ENCODE measurements at regions not wholly inside any gene's neighbourhood (a gene's known extent, or its start where the extent isn't known, plus 50 kb on each side); places are given as distances from the start of the nearest gene placed in this dataset.

DNA sequence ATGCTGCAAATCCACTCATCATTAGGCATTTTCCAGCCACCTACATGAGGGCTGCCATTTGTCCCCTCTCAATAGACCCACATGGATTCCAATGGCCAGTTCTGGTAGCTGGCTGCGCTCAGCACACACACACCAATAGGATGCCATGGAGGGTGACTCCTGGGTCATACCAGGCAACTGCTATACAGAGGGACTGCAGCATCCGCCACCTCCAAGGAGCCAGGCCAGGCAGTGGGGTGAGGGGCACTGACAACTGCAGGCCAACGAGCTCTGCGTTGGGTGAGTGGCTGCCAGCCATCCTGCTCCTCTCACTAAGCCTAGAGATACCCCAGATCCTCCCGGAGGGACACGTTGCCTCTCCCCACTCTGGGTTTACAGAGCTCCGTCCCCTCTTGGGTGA is 118.8 kb upstream of the NANOS1 start:
- H3K27me3 ChIP-seq (ENCODE audit: control insufficient read depth, insufficient read depth, low read length): no peaks in the 10 kb centered on the region
- no peak overlapping the region for H3K4me3 ChIP-seq (ENCODE audit: low read depth, low read length)
- TF ChIP-seq CTCF (IDR thresholded peaks at IDR 0.05; ENCODE audit: insufficient read depth, low read depth, low read length): no peak
- no peaks in the 10 kb centered on the region for H3K36me3 ChIP-seq (ENCODE audit: control insufficient read depth, insufficient read depth, low read length)
- ChIA-PET POLR2A (no interaction called here), CTCF (interaction anchor here (0.6 kb wide), 1 partner anchor 126 kb away, joined by 3 read pairs; no protein-coding TSS in a partner anchor)
- DNase-seq (ENCODE audit: low read depth): no peak

DNA sequence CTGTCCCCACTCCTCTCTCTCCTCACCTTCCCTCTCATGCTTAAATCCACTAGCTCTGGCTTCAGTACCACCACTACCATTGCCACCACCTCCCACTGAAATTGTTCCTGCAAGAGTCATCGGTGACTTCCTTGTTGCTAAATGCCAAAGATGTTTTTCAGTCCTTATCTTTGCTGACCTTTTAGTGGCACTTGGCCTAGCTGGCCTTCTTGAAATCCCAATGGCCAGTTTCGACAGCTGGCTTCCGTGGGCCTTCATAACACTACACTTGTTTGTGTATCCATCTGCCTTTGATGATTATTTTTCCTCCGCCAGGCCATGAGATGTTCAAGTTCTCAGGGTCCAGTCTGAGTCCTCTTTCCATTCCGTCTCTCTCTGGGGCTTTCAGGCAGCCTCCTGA is 118.2 kb upstream of the NANOS1 start:
- no peak for DNase-seq (ENCODE audit: low read depth)
- no peaks in the 10 kb centered on the region for H3K36me3 ChIP-seq (ENCODE audit: control insufficient read depth, insufficient read depth, low read length)
- H3K27me3 ChIP-seq (ENCODE audit: control insufficient read depth, insufficient read depth, low read length): no peaks in the 10 kb centered on the region
- ChIA-PET CTCF (interaction anchor here (0.6 kb wide), 1 partner anchor 127 kb away, joined by 3 read pairs; no protein-coding TSS in a partner anchor), POLR2A (no interaction called here)
- no peak for TF ChIP-seq CTCF (IDR thresholded peaks at IDR 0.05; ENCODE audit: insufficient read depth, low read depth, low read length)
- H3K4me3 ChIP-seq (ENCODE audit: low read depth, low read length): no peak overlapping the region

DNA sequence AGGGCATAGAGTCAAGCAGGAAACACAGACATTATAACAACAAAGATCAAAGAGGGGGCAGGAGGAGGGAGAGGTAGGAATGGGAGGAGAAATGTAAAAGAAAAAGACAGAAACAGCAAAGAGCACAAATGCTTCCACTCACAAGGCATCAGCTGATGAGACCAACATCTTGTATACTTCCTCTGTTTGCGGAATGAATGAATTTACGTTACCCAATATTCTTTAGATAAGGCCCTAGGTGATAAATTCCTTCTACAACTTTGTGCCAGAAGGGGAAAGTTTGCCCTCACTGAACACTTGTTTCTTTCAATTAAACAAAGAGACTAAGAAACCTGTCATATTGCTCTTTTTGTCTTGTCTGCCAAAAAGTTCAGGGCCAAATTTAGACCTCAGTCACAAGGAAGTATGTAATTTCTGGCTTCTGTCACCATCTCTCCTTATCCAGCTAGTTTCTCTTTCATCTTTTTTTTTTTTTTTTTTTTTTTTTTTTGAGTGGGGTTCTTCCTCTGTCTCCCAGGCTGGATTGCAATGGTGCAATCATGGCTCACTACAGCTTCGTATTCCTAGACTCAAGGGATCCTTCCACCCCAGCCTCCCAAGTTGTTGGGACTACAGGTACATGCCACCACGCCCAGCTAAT is 116.4 kb upstream of the NANOS1 start:
- ChIA-PET POLR2A (no interaction called here), CTCF (no interaction called here)
- no peak for DNase-seq (ENCODE audit: low read depth)
- no peaks in the 10 kb centered on the region for H3K27me3 ChIP-seq (ENCODE audit: control insufficient read depth, insufficient read depth, low read length)
- H3K4me3 ChIP-seq (ENCODE audit: low read depth, low read length): no peak overlapping the region
- no peak for TF ChIP-seq CTCF (IDR thresholded peaks at IDR 0.05; ENCODE audit: insufficient read depth, low read depth, low read length)
- H3K36me3 ChIP-seq (ENCODE audit: control insufficient read depth, insufficient read depth, low read length): no peaks in the 10 kb centered on the region

DNA sequence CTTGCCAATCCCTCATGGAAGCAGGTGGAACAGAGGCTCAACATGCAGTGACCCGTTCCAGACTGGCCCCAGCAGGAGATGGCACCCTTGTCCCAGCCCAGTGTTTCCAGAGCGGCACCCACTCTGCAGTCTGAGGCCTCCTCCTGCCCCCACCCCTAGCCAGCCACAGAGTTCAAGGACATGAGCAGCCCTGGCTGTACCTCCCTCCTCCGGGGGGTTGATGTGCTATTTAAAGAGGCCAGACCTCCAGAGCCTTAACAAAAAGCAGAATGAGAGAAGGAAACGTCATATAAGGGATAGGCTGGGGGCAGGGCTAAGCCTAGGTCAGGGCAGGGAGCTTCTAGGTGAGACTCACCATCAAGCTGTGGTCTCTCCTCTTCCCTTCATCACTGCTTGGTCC is 115.7 kb upstream of the NANOS1 start:
- TF ChIP-seq CTCF (IDR thresholded peaks at IDR 0.05; ENCODE audit: insufficient read depth, low read depth, low read length): no peak
- Histone ChIP-seq H3K36me3 (ENCODE audit: control insufficient read depth, insufficient read depth, low read length) (no peaks in the 10 kb centered on the region), H3K27me3 (ENCODE audit: control insufficient read depth, insufficient read depth, low read length) (no peaks in the 10 kb centered on the region), H3K4me3 (ENCODE audit: low read depth, low read length) (no peak overlapping the region)
- no peak for DNase-seq (ENCODE audit: low read depth)
- CTCF ChIA-PET: no interaction called here
- POLR2A ChIA-PET: no interaction called here

DNA sequence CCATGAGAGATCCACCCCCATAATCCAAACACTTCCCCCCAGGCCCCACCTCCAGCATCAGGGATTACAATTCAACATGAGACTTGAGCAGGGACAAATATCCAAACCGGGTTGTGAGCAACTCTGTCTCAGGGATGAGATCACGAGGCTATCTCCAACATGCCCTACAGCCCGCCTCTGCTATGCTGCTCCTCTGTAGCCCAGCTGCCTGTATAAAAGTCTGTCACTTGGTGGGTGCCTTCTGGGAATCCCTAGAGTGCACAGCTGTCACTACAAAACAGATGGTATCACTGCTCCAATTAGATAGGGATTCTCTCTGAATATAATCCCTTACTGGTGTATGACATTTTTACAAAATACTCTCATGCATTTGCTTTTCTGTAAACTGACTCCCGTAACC is 114.9 kb upstream of the NANOS1 start:
- POLR2A ChIA-PET: no interaction called here
- TF ChIP-seq CTCF (IDR thresholded peaks at IDR 0.05; ENCODE audit: insufficient read depth, low read depth, low read length): no peak
- no peak for DNase-seq (ENCODE audit: low read depth)
- Histone ChIP-seq H3K27me3 (ENCODE audit: control insufficient read depth, insufficient read depth, low read length) (no peaks in the 10 kb centered on the region), H3K4me3 (ENCODE audit: low read depth, low read length) (no peak overlapping the region), H3K36me3 (ENCODE audit: control insufficient read depth, insufficient read depth, low read length) (no peaks in the 10 kb centered on the region)
- CTCF ChIA-PET: no interaction called here

All from BJ (cell line).